HCT116 (cell line): ENCODE measurements at regions not wholly inside any gene's neighbourhood (a gene's known extent, or its start where the extent isn't known, plus 50 kb on each side); places are given as distances from the start of the nearest gene placed in this dataset.

Experiments used
- ATAC-seq: fragments of 200-7000 bp; cut with Tn5 transposase; 2 replicates; pipeline ENCODE4 v1.9.1; 2020; ENCODE audit warnings: mild to moderate bottlenecking, moderate library complexity
- BruUV-seq: library from RNA; stranded (reverse); fragments of 400-500 nt; replicated peaks from 2 replicates; lab custom pipeline; 2021; lab: Mats Ljungman, UMichigan
- CTCF ChIA-PET: fragments of 300-600 bp; sonication (Branson Sonifier 250); formaldehyde crosslinking; loops from one replicate; lab custom pipeline; 2021; ENCODE audit warnings: antibody characterized with exemption; lab: Charles Lee
- POLR2A ChIA-PET: fragments of 300-600, 350-600 bp; sonication (Branson Sonifier 250); formaldehyde crosslinking; loops from one replicate; lab custom pipeline; 2021; ENCODE audit warnings: antibody characterized with exemption; lab: Charles Lee
- RAD21 ChIA-PET, 2 experiments: fragments of 300-600 bp; sonication (Branson Sonifier 250); formaldehyde crosslinking; loops; one replicate each; lab custom pipeline; 2023; ENCODE audit warnings: low total read pairs in 2 of 2; ENCODE audit not compliant: uncharacterized antibody in 2 of 2, unreplicated experiment in 2 of 2, low non-redundant PET in 1 of 2; lab: Charles Lee
- DNase-seq: peaks from one replicate; pipeline ENCODE4 v3.0.0-alpha.2; 2010; ENCODE audit warnings: low read depth, low spot score
- H2AFZ ChIP-seq: fragments of 200-600 bp; shearing (Covaris generic), sonication (generic); 2 replicates; pipeline ENCODE4 v1.6.1; 2017; ENCODE audit warnings: low read depth, mixed run types, mixed read lengths, antibody characterized with exemption, low read length; ENCODE audit not compliant: poor library complexity, severe bottlenecking
- H3K27ac ChIP-seq: 2 replicates; pipeline ENCODE4 v1.5.1; 2012; ENCODE audit warnings: low read depth, low read length
- H3K27me3 ChIP-seq: fragments of 200-600 bp; sonication (generic); 2 replicates; pipeline ENCODE4 v1.6.1; 2016; ENCODE audit warnings: mixed run types, low read length, mixed read lengths; ENCODE audit not compliant: insufficient read depth
- H3K36me3 ChIP-seq, 2 experiments: fragments of 200-500 bp in 1 of 2; fragments of 200-600 bp in 1 of 2; sonication (Bioruptor generic) in 1 of 2; sonication (generic) in 1 of 2; 2 replicates each; pipeline versions ENCODE4 v1.5.1 to v1.6.1; 2014 to 2016; ENCODE audit warnings: low read length in 2 of 2, inconsistent platforms in 1 of 2, mixed read lengths in 1 of 2, mixed run types in 1 of 2; ENCODE audit not compliant: insufficient read depth in 2 of 2, control insufficient read depth in 1 of 2
- H3K4me1 ChIP-seq, 2 experiments: fragments of 200-600 bp in 1 of 2; sonication (generic) in 1 of 2; 2 replicates each; pipeline versions ENCODE4 v1.5.1 to v1.6.1; 2012 to 2017; ENCODE audit warnings: low read length in 2 of 2, inconsistent platforms in 1 of 2, mild to moderate bottlenecking in 1 of 2, mixed read lengths in 1 of 2, mixed run types in 1 of 2, moderate library complexity in 1 of 2; ENCODE audit not compliant: insufficient read depth in 2 of 2, control insufficient read depth in 1 of 2
- H3K4me2 ChIP-seq: fragments of 200-600 bp; sonication (generic); 2 replicates; pipeline ENCODE4 v1.6.1; 2017; ENCODE audit warnings: mixed run types, low read length, mixed read lengths
- H3K4me3 ChIP-seq, 2 experiments: fragments of 200-600 bp in 1 of 2; sonication (generic) in 1 of 2; replicated peaks in 1 of 2; 2 replicates each; pipeline ENCODE4 v1.5.1; 2011 to 2016; ENCODE audit warnings: low read length in 2 of 2, control low read depth in 1 of 2, low read depth in 1 of 2, mild to moderate bottlenecking in 1 of 2, mixed read lengths in 1 of 2, mixed run types in 1 of 2
- H3K79me2 ChIP-seq: fragments of 200-600 bp; sonication (generic); 2 replicates; pipeline ENCODE4 v1.6.1; 2017; ENCODE audit warnings: mild to moderate bottlenecking, mixed run types, low read length, moderate library complexity, mixed read lengths; ENCODE audit not compliant: insufficient read depth
- H3K9ac ChIP-seq: fragments of 200-600 bp; sonication (generic); 2 replicates; pipeline ENCODE4 v1.6.1; 2016; ENCODE audit warnings: low read length, mixed read lengths
- H3K9me2 ChIP-seq: fragments of 200-600 bp; sonication (generic), shearing (Covaris generic); 2 replicates; pipeline ENCODE4 v1.6.1; 2017; ENCODE audit warnings: mixed run types, mild to moderate bottlenecking, moderate library complexity; ENCODE audit not compliant: insufficient read depth
- H3K9me3 ChIP-seq, 2 experiments: fragments of 200-500 bp in 1 of 2; fragments of 200-600 bp in 1 of 2; sonication (Bioruptor generic) in 1 of 2; sonication (generic) in 1 of 2; 2 replicates each; pipeline ENCODE4 v1.6.1; 2014 to 2017; ENCODE audit warnings: low read length in 2 of 2, mixed read lengths in 2 of 2, inconsistent platforms in 1 of 2, low read depth in 1 of 2, mild to moderate bottlenecking in 1 of 2, mixed run types in 1 of 2, moderate library complexity in 1 of 2; ENCODE audit not compliant: control insufficient read depth in 1 of 2, insufficient read depth in 1 of 2
- H4K20me1 ChIP-seq: fragments of 200-600 bp; sonication (generic), shearing (Covaris generic); 2 replicates; pipeline ENCODE4 v1.6.1; 2017; ENCODE audit warnings: mixed run types, mild to moderate bottlenecking, moderate library complexity; ENCODE audit not compliant: insufficient read depth
- ATF3 ChIP-seq: IDR thresholded peaks from 2 replicates; pipeline ENCODE4 v1.6.1; 2012
- CEBPB ChIP-seq: IDR thresholded peaks from 2 replicates; pipeline ENCODE4 v1.6.1; 2012; ENCODE audit warnings: low read depth
- EZH2phosphoT487 ChIP-seq: fragments of 200-600 bp; IDR thresholded peaks from 2 replicates; pipeline ENCODE4 v1.6.1; 2018; ENCODE audit warnings: antibody characterized with exemption, borderline replicate concordance
- FOSL1 ChIP-seq: IDR thresholded peaks from 2 replicates; pipeline ENCODE4 v1.6.1; 2012; ENCODE audit warnings: low read depth
- JUND ChIP-seq: IDR thresholded peaks from 2 replicates; pipeline ENCODE4 v1.6.1; 2012
- RAD21 ChIP-seq: IDR thresholded peaks from 2 replicates; pipeline ENCODE4 v1.6.1; 2012; ENCODE audit warnings: low read depth, mild to moderate bottlenecking
- REST ChIP-seq: IDR thresholded peaks from 2 replicates; pipeline ENCODE4 v1.6.1; 2012; ENCODE audit warnings: low read depth
- TCF7L2 ChIP-seq: IDR thresholded peaks from 2 replicates; pipeline ENCODE4 v1.7.0; 2011; ENCODE audit warnings: borderline replicate concordance, inconsistent platforms; ENCODE audit not compliant: insufficient read depth, insufficient read length; ENCODE audit errors: extremely low read depth
- intact Hi-C: fragments of 100-400 bp; cut with micrococcal nuclease; formaldehyde crosslinking; loops from 2 replicates; pipeline ENCODE4 v1.10.0; 2022

- Histone ChIP-seq H3K9me3 (no peaks in the 10 kb centered on the region), H3K4me2 (no peak overlapping the region), H3K4me1 (peaks cover 23 to 48% of the 10 kb centered on the region in 2 experiments), H3K27ac (no peak overlapping the region), H3K36me3 (peaks cover 2 to 23% of the 10 kb centered on the region in 2 experiments; a peak in 2 of 4 replicates), H3K27me3 (no peaks in the 10 kb centered on the region), H2AFZ (no peak overlapping the region), H3K4me3 (no peak overlapping the region), H4K20me1 (no peaks in the 10 kb centered on the region; the same call in 1 of the 2 replicates), H3K79me2 (peaks cover 84% of the 10 kb centered on the region), H3K9me2 (no peaks in the 10 kb centered on the region), H3K9ac (no peak overlapping the region)
- no TSS peak for BruUV-seq
- POLR2A ChIA-PET: no interaction called here
- DNase-seq (no peak), ATAC-seq (no peak)
- TF ChIP-seq REST: no peak
- TF ChIP-seq RAD21: no peak
- no peak for TF ChIP-seq EZH2phosphoT487
- no peak for TF ChIP-seq JUND
- intact Hi-C loops: no loop called here
- RAD21 ChIA-PET: interaction anchor here in 1 of 2 experiments (1.0 kb wide), 1 partner anchor 11 kb away, joined by 3 read pairs; no protein-coding TSS in a partner anchor
- CTCF ChIA-PET: interaction anchor here (0.8 kb wide), 1 partner anchor 8 kb away, joined by 3 read pairs; no protein-coding TSS in a partner anchor
Measured at GRCh38 chr17:77314601-77315000, 173.8 kb downstream of the SEC14L1 start.

GRCh38 chr17:77315010-77315409 lies 174.2 kb downstream of the SEC14L1 start:
- Histone ChIP-seq H3K36me3 (peaks cover 2 to 23% of the 10 kb centered on the region in 2 experiments; a peak in 1 of 4 replicates), H3K27me3 (no peaks in the 10 kb centered on the region), H3K9ac (no peak overlapping the region), H3K4me1 (peaks cover 27 to 52% of the 10 kb centered on the region in 2 experiments), H3K4me2 (no peak overlapping the region), H2AFZ (no peak overlapping the region), H3K9me3 (no peaks in the 10 kb centered on the region), H3K79me2 (peaks cover 86% of the 10 kb centered on the region), H3K27ac (no peak overlapping the region), H3K9me2 (no peaks in the 10 kb centered on the region), H3K4me3 (no peak overlapping the region)
- intact Hi-C loops: no loop called here
- CTCF ChIA-PET: no interaction called here
- POLR2A ChIA-PET: interaction anchor here (0.6 kb wide), 1 partner anchor 82 kb away, joined by 3 read pairs; no protein-coding TSS in a partner anchor
- no peak for DNase-seq
- no peak for ATAC-seq
- RAD21 ChIA-PET: no interaction called here
- TF ChIP-seq TCF7L2: no peak
- TF ChIP-seq FOSL1: no peak
- TF ChIP-seq ATF3: no peak
- no peak for TF ChIP-seq REST
- TF ChIP-seq CEBPB: no peak
- TF ChIP-seq, all 23 proteins: peak for 0
- no peaks in the 10 kb centered on the region; the same call in 1 of the 2 replicates for H4K20me1 ChIP-seq
- BruUV-seq: no TSS peak
